ENCODE measurements at regions not wholly inside any gene's neighbourhood (a gene's known extent, or its start where the extent isn't known, plus 50 kb on each side); places are given as distances from the start of the nearest gene placed in this dataset.

DNA sequence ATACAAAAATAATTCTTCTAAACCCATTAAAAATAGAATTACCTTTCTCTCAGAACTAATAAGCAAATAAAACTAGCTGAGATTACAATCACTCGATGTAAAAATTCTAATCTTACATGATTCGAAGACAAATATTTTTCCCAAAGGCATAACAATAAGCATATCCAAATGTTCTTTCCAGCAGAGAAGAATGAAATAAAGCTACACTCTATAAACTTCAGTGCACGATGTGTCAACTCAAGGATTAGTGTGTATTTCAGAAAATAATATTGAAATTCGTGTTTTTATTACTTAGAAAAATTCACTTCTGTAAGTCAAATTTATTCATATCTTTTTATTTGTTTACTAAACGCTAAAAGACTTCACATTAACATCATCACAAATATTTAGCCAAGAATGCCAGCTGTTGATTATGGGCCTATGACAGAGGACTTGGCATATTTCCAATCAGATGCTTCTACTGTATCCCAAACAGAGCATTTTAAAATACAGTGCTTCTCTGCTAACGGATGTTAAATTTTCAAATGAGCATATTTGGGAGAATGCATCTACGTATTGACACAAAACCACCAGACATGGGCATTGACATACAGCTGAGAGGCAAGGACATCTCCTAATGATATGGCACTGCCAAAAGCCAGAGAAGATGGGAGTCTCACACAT is 54.7 kb upstream of the PDE7B start:
- TF ChIP-seq, protein P1, sequence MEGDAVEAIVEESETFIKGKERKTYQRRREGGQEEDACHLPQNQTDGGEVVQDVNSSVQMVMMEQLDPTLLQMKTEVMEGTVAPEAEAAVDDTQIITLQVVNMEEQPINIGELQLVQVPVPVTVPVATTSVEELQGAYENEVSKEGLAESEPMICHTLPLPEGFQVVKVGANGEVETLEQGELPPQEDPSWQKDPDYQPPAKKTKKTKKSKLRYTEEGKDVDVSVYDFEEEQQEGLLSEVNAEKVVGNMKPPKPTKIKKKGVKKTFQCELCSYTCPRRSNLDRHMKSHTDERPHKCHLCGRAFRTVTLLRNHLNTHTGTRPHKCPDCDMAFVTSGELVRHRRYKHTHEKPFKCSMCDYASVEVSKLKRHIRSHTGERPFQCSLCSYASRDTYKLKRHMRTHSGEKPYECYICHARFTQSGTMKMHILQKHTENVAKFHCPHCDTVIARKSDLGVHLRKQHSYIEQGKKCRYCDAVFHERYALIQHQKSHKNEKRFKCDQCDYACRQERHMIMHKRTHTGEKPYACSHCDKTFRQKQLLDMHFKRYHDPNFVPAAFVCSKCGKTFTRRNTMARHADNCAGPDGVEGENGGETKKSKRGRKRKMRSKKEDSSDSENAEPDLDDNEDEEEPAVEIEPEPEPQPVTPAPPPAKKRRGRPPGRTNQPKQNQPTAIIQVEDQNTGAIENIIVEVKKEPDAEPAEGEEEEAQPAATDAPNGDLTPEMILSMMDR (IDR thresholded peaks at IDR 0.05): no peak
- no peak for TF ChIP-seq POLR2A (IDR thresholded peaks at IDR 0.05)
